ENCODE measurements at regions not wholly inside any gene's neighbourhood (a gene's known extent, or its start where the extent isn't known, plus 50 kb on each side); places are given as distances from the start of the nearest gene placed in this dataset.

GRCh38 chr13:94933230-94933751 lies 220.9 kb upstream of the SOX21 start:
- H3K4me3 ChIP-seq, result no peak overlapping the region
- H3K36me3 ChIP-seq (ENCODE audit: control insufficient read depth in 4 of 4, insufficient read depth in 4 of 4, low read length in 4 of 4), result no peaks in the 10 kb centered on the region
- TF ChIP-seq, protein P1, sequence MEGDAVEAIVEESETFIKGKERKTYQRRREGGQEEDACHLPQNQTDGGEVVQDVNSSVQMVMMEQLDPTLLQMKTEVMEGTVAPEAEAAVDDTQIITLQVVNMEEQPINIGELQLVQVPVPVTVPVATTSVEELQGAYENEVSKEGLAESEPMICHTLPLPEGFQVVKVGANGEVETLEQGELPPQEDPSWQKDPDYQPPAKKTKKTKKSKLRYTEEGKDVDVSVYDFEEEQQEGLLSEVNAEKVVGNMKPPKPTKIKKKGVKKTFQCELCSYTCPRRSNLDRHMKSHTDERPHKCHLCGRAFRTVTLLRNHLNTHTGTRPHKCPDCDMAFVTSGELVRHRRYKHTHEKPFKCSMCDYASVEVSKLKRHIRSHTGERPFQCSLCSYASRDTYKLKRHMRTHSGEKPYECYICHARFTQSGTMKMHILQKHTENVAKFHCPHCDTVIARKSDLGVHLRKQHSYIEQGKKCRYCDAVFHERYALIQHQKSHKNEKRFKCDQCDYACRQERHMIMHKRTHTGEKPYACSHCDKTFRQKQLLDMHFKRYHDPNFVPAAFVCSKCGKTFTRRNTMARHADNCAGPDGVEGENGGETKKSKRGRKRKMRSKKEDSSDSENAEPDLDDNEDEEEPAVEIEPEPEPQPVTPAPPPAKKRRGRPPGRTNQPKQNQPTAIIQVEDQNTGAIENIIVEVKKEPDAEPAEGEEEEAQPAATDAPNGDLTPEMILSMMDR (IDR thresholded peaks at IDR 0.05; ENCODE audit: control extremely low read depth, extremely low read depth), result no peak
- H3K4me1 ChIP-seq (ENCODE audit: control insufficient read depth in 5 of 5, insufficient read depth in 5 of 5, low read length in 5 of 5), result no peaks in the 10 kb centered on the region
- H3K9me3 ChIP-seq (ENCODE audit: control insufficient read depth in 4 of 4, insufficient read depth in 3 of 4, low read length in 3 of 4), result peaks cover 0 to 4% (median 2%) of the 10 kb centered on the region in 4 donors
- ATAC-seq (ENCODE audit: insufficient read depth, low FRiP score), result no peak
- no peak overlapping the region for H3K9ac ChIP-seq (ENCODE audit: insufficient read depth in 1 of 2, low read length in 2 of 2)
- no peak overlapping the region for H3K27ac ChIP-seq (ENCODE audit: low read depth in 1 of 2, low read length in 1 of 2)
- H3K27me3 ChIP-seq (ENCODE audit: control insufficient read depth in 3 of 3, insufficient read depth in 3 of 3, low read length in 2 of 3), result peaks cover 0 to 8% (median 0%) of the 10 kb centered on the region in 3 donors
- 84 to 94% methylated on average over 4 of the region's 4 CpGs for WGBS, 2 donors
- no peak for DNase-seq

DNA sequence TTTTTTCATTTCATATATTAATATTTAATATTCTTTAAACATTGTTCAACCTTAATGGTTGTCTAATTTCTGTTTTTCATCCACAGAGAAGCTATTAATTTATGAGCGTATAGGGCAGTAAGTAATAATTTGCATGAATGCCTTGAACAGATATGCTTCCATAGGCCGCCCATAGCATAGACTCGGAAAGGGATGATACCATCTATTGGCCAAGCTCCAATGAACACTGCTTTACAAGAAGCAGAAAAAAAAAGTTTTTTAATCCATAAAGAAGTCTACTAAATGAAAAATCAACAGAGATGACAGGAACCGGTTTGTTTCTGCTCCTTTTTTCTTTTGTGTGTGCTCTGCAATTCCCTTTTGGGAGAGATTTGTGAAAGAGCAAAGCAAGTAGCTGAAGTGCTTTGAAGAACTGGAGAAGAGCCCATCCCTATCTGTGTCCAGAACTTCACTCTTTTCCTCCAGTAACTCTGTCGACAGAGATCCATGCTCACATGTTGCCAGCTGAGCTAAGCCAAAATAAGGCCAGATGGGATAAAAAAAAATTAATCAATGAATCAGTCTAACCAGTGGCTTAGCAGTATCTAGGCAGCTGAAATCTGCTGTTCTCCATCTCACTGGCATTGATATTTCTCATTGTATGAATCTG lies 215.9 kb upstream of the SOX21 start:
- TF ChIP-seq, protein P1 (IDR thresholded peaks at IDR 0.05; ENCODE audit: control extremely low read depth, extremely low read depth), result no peak
- ATAC-seq (ENCODE audit: insufficient read depth, low FRiP score) (no peak), DNase-seq (peak in 1 of 3 donors; percentile 12)
- Histone ChIP-seq H3K9ac (ENCODE audit: insufficient read depth in 1 of 2, low read length in 2 of 2) (no peak overlapping the region), H3K27me3 (ENCODE audit: control insufficient read depth in 3 of 3, insufficient read depth in 3 of 3, low read length in 2 of 3) (peaks cover 0 to 3% (median 2%) of the 10 kb centered on the region in 3 donors), H3K27ac (ENCODE audit: low read depth in 1 of 2, low read length in 1 of 2) (no peak overlapping the region), H3K4me1 (ENCODE audit: control insufficient read depth in 5 of 5, insufficient read depth in 5 of 5, low read length in 5 of 5) (no peaks in the 10 kb centered on the region), H3K36me3 (ENCODE audit: control insufficient read depth in 4 of 4, insufficient read depth in 4 of 4, low read length in 4 of 4) (no peaks in the 10 kb centered on the region), H3K9me3 (ENCODE audit: control insufficient read depth in 4 of 4, insufficient read depth in 3 of 4, low read length in 3 of 4) (peaks cover 0 to 2% (median 1%) of the 10 kb centered on the region in 4 donors), H3K4me3 (no peak overlapping the region)
- 81 to 89% methylated on average over 5 of the region's 5 CpGs for WGBS, 2 donors

GRCh38 chr13:94925263-94925662 lies 212.9 kb upstream of the SOX21 start:
- TF ChIP-seq, protein P1 (IDR thresholded peaks at IDR 0.05; ENCODE audit: control extremely low read depth, extremely low read depth), result no peak
- DNase-seq, result no peak
- Histone ChIP-seq H3K9ac (ENCODE audit: insufficient read depth in 1 of 2, low read length in 2 of 2) (no peak overlapping the region), H3K4me3 (no peak overlapping the region), H3K9me3 (ENCODE audit: control insufficient read depth in 4 of 4, insufficient read depth in 3 of 4, low read length in 3 of 4) (peaks cover 0 to 3% (median 1%) of the 10 kb centered on the region in 4 donors), H3K27me3 (ENCODE audit: control insufficient read depth in 3 of 3, insufficient read depth in 3 of 3, low read length in 2 of 3) (peaks cover 0 to 7% (median 2%) of the 10 kb centered on the region in 3 donors), H3K27ac (ENCODE audit: low read depth in 1 of 2, low read length in 1 of 2) (no peak overlapping the region), H3K36me3 (ENCODE audit: control insufficient read depth in 4 of 4, insufficient read depth in 4 of 4, low read length in 4 of 4) (no peaks in the 10 kb centered on the region), H3K4me1 (ENCODE audit: control insufficient read depth in 5 of 5, insufficient read depth in 5 of 5, low read length in 5 of 5) (no peaks in the 10 kb centered on the region)
- WGBS, 2 donors, result 66 to 77% methylated on average over 3 of the region's 3 CpGs
- no peak for ATAC-seq (ENCODE audit: insufficient read depth, low FRiP score)
